HS-5 (cell line): ENCODE measurements at regions not wholly inside any gene's neighbourhood (a gene's known extent, or its start where the extent isn't known, plus 50 kb on each side); places are given as distances from the start of the nearest gene placed in this dataset.
"Not testable (repeated sequence)": the region's sequence is repeated elsewhere in the genome, so short reads cannot be mapped to it uniquely, and the experiment has no call there.

Source experiments
- DNase-seq: peaks from one replicate; pipeline ENCODE4 v3.0.0-alpha.2; 2012; ENCODE audit warnings: low read depth

DNA sequence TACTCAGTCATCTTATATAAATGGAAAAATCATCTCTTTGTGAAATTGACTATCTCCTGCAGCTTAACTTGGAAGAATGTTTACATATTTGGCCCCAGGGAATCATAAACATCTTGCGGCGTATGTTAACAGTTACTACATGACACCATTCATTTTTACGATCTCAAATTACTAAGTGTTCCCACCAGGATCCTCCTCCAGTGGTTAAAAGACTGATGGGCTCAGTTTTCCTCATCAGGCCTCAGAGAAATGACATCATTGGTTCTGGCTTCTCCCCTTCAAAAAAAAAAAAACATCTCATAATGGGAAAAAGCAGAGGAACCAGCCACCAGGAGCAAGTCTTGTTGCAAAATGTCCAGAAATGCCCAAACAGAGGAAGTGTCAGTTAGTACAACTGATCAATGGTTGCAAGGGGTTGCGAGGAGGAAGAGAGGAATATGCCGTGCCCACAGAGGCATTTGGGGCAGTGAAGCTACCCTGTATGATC lies 70.5 kb upstream of the LIPC start:
- DNase-seq: peak; percentile 68

DNA sequence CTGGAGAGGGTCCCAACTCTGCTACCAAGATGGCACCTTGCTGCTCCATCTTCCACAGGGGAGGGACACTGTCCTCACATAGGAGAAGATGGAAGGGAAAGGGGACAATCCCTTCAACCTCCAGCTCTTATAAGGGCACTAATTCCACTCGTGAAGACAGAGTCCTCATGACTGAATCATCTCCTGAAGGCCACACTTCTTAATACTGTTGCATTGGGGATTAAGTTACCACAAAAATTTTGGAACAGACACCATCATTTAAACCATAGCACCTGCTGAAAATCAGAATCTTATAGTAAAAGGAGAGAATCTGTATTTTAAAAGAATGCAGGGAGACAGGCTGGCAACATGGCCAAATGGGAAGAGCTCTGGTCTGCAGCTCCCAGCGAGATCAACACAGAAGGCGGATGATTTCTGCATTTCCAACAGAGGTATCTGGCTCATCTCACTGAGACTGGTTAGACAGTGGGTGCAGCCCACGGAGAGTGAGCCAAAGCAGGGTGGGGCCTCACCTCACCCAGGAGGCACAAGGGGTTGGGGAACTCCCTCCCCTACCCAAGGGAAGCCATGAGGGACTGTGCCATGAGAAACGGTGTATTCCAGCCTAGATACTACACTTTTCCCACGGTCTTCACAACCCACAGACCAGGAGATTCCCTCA lies 69.4 kb upstream of the LIPC start:
- no peak for DNase-seq

DNA sequence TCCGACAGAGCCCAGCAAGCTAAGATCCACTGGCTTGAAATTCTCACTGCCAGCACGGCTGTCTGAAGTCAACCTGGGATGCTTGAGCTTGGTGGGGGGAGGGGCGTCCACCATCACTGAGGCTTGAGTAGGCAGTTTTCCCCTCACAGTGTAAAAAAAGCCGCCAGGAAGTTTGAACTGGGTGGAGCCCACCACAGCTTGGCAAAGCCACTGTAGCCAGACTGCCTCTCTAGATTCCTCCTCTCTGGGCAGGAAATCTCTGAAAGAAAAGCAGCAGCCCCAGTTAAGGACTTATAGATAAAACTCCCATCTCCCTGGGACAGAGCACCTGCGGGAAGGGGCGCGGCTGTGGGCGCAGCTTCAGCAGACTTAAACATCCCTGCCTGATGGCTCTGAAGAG lies 68.7 kb upstream of the LIPC start:
- DNase-seq: not testable (repeated sequence)

DNA sequence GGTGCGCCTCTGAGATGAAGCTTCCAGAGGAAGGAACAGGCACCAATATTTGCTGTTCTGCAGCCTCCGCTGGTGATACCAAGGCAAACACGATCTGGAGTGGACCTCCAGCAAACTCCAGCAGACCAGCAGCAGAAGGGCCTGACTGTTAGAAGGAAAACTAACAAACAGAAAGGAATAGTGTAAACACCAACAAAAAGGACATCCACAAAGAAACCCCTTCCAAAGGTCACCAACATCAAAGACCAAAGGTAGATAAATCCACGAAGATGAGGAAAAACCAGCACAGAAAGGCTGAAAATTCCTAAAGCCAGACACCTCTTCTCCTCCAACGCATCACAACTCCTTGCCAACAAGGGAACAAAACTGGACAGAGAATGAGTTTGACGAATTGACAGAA lies 68.1 kb upstream of the LIPC start:
- not testable (repeated sequence) for DNase-seq

DNA sequence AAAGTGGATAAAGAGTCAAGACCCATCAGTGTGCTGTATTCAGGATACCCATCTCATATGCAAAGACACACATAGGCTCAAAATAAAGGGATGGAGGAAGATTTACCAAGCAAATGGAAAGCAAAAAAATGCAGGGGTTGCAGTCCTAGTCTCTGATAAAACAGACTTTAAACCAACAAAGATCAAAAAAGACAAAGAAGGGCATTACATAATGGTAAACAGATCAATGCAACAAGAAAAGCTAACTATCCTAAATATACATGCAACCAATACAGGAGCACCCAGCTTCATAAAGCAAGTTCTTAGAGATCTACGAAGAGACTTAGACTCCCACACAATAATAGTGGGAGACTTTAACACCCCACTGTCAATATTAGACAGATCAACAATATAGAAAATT lies 66.7 kb upstream of the LIPC start:
- DNase-seq: not testable (repeated sequence)

DNA sequence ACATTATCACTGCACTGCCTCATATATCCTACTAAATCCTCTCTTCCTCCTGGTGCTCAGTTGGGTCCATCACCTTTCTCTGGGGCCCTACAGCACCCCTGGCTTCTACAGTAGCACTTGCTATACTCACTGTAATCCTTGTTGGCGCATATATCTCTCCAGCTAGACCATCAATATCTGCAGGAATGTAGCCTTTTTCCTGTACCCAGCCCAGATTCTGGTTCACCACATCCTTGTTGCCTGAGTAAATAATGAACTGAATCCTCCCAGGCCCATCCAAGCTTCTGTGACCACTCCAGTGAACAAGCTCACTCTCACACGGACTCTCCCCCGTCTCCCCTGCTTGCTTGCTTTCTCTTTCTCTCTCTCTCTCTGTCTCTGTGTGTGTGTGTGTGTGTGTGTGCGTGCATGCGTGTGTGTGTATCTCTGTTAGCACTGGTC lies 62.5 kb upstream of the LIPC start:
- DNase-seq: peak; percentile 69

DNA sequence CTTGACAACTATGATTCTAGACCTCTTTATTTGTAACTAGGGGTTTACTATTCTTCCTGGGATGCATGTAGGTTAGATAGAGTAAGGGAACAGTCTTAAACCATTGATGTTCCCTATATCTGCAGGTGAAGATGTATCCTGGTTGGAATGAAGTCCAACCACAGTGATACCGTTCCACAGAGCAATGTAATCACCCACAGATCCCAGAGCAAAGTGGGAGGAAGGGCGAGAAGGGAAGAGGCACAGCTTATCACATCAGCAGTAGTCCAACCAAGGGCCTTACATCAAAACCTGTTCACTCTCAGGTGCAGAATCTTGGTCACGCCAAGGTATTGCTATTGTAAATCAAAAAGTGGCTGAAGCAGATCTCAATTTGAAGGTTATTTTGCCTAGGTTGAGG lies 61.8 kb upstream of the LIPC start:
- no peak for DNase-seq

DNA sequence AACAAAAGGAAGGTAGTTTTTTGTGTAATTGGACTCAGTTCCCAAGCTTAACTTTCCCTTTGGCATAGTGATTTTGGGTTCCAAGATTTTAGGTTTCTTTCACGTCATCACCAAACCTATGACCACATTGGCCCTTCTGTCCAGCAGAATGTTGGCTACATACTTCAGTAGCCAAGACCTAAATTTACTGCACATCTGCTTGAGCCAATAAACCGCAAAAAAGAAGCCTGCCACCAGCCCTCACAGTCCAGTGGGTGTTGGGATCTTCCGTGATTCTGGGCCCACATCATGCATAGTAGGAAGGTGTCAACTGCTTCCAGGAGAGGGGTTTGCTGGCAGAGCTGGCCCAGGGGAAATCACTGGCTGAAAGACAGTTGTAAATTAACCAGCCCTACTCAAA lies 57.6 kb upstream of the LIPC start:
- no peak for DNase-seq

DNA sequence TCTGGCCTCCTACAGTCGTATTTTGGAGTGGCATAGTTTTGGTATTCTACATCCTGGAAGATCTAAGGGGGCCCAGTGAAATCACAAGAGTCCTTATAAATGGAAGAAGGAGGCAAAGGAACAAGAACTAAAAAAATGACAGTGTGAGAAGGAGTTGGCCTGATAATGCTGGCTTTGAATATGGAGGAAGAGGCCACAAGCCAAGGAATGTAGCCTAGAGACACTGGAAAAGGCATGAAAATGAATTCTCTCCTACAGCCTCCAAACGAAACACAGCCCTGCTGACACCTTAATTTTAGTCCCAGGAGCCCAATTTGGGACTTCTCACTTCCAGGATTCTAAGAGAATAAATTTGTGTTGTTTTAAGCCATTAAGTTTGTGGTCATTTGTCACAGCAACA lies 54.6 kb upstream of the LIPC start:
- DNase-seq: no peak

DNA sequence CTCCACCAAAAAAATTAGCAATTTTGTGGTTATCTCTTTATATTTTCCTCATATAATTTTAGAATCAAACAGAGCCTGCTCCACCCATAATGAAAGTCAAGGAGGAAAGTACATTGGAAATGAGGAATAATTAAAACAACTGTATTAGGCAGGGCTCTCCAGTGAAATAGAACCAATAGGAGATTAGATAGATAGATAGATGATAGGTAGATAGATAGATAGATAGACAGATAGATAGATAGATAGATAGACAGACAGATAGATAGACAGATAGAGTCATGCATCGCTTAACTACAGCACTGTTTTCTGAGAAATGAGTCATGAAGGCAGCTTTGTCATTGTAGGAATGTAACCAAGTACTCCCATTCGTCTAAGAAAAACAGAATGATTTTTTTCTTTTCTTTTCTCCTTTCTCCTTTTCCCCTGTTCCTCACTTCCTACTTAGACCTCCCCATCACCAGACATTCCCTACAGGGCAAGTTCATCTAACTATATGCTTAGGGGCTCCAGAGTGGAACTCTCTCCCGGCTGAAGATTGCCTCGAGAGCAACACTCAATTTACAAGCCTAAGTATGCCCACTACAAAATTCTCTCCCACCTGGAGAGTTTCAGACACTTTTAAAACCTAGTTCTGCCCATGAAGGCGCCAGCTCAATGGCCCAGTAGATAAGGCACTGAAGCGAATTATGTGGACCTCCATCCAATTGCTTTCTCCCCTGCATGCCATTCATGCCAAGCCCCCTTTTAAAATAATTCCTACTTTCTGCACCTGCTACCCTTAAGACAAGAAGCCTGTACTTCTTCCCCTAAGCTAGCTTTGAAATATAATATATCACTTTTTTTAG lies 53.3 kb upstream of the LIPC start:
- DNase-seq: no peak

DNA sequence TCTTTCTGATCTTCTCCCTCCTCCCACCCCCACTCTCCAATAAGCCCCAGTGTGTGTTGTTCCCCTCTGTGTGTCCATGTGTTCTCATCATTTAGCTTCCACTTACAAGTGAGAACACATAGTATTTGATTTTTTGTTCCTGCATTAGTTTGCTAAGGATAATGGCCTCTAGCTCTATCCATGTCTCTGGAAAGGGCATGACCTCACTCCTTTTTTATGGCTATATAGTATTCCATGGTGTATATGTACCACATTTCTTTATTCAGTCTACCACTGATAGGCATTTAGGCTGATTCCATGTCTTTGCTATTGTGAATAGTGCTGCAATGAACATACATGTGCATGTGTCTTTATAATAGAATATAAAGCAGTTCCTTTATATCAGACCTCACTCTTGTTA lies 52.3 kb upstream of the LIPC start:
- not testable (repeated sequence) for DNase-seq

DNA sequence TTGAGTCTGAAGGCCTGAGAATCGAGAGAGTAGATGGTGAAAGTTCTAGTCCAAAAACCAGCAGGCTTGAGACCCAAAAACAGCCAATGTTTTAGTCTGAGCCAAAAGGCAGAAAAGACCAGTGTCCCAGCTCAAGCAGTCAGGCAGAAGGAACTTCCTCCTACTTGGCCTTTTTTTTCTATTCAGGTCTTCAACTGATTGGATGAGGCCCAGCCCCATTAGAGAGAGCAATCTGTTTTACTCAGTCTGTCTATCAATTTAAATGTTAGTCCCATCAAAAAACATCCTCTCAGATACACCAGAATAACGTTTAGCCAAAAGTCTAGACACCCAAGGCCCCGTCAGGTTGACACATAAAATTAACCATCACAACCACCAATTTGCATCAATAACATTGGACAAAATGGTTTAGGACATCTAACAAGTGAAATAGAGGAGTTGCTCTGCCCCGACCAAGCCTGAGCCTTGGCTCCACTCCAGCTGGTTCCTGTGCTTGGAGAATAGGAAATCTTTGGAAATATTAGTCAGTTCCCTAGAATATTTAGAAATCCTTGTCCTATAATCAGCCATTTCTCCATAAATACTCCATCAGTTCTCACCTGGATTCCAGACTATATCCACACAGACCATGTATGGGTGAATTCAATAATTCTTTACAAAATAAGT lies 51.4 kb upstream of the LIPC start:
- DNase-seq: no peak

DNA sequence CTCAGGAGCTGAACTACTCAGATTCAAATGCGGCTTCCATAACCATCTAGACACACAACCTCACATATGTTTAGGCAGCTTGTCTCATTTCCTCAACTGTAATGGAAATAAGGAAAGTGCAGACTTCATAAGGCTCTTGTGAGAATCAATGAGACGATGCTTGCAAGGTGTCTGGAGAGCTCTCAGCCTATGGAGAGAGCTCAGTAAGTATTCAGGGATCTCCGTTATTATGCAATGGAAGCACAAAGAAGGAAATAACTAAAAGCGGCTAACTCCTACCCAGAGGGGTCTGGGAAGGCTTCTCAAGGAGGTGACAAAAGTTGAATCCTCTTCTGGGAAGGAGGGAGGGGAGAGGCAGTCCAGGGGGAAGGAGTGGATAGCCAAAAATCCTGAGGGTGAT lies 50.1 kb upstream of the LIPC start:
- no peak for DNase-seq
